Thymus (tissue), 11 donors: ENCODE measurements at regions not wholly inside any gene's neighbourhood (a gene's known extent, or its start where the extent isn't known, plus 50 kb on each side); places are given as distances from the start of the nearest gene placed in this dataset.

Experiments
- DNase-seq, 9 donors: peaks; one replicate each; pipeline ENCODE4 v3.0.0-alpha.2; 2013; ENCODE audit warnings: low spot score in 9 of 9, low read depth in 6 of 9, missing footprints in 1 of 9
- H3K27ac ChIP-seq, 2 donors: one replicate each; pipeline ENCODE4 v1.5.1; 2013; ENCODE audit warnings: control low read depth in 1 of 2, low read depth in 1 of 2, low read length in 1 of 2, mild to moderate bottlenecking in 1 of 2, moderate library complexity in 1 of 2
- H3K27me3 ChIP-seq, 2 donors: one replicate each; pipeline ENCODE4 v1.5.1; 2013; ENCODE audit warnings: low read length in 1 of 2; ENCODE audit not compliant: control insufficient read depth in 2 of 2, insufficient read depth in 1 of 2
- H3K36me3 ChIP-seq, 2 donors: one replicate each; pipeline ENCODE4 v1.5.1; 2013; ENCODE audit warnings: low read length in 1 of 2, mild to moderate bottlenecking in 1 of 2, moderate library complexity in 1 of 2; ENCODE audit not compliant: control insufficient read depth in 2 of 2, insufficient read depth in 2 of 2
- H3K4me1 ChIP-seq, 2 donors: one replicate each; pipeline ENCODE4 v1.5.1; 2013; ENCODE audit warnings: low read length in 2 of 2; ENCODE audit not compliant: control insufficient read depth in 2 of 2, insufficient read depth in 2 of 2
- H3K4me3 ChIP-seq, 2 donors: one replicate each; pipeline ENCODE4 v1.5.1; 2013; ENCODE audit warnings: low read length in 2 of 2, control low read depth in 1 of 2, mild to moderate bottlenecking in 1 of 2
- H3K9me3 ChIP-seq, 2 donors: one replicate each; pipeline ENCODE4 v1.5.1; 2013; ENCODE audit warnings: low read length in 1 of 2, mild to moderate bottlenecking in 1 of 2; ENCODE audit not compliant: control insufficient read depth in 2 of 2, insufficient read depth in 1 of 2
- WGBS: extraction: QIAGEN DNeasy Blood & Tissue Kit; methylation state at CpG from one replicate; pipeline ENCODE4 v1.1.7; 2013; 5-methylcytosine and 5-hydroxymethylcytosine counted together
- donor health status: healthy.

GRCh38 chr9:78468974-78469576, 172.2 kb downstream of the PSAT1 start:
- no peaks in the 10 kb centered on the region for H3K27me3 ChIP-seq
- DNase-seq = no peak
- no peaks in the 10 kb centered on the region for H3K36me3 ChIP-seq

GRCh38 chr9:78470216-78470615, 173.3 kb downstream of the PSAT1 start:
- no peaks in the 10 kb centered on the region for H3K27me3 ChIP-seq

More at GRCh38 chr9:78468974-78469576, 172.2 kb downstream of the PSAT1 start:
- Histone ChIP-seq H3K4me1 (no peaks in the 10 kb centered on the region), H3K4me3 (no peak overlapping the region), H3K9me3 (no peaks in the 10 kb centered on the region), H3K27ac (no peak overlapping the region)
- WGBS = 87% methylated on average over 5 of the region's 5 CpGs

GRCh38 chr9:78470741-78471140, 173.8 kb downstream of the PSAT1 start:
- Histone ChIP-seq H3K9me3 (no peaks in the 10 kb centered on the region), H3K4me1 (no peaks in the 10 kb centered on the region), H3K27ac (no peak overlapping the region), H3K36me3 (no peaks in the 10 kb centered on the region), H3K27me3 (no peaks in the 10 kb centered on the region), H3K4me3 (no peak overlapping the region)
- 49% methylated on average over 5 of the region's 5 CpGs for WGBS
- no peak for DNase-seq

More at GRCh38 chr9:78470216-78470615, 173.3 kb downstream of the PSAT1 start:
- Histone ChIP-seq H3K9me3 (no peaks in the 10 kb centered on the region), H3K27ac (no peak overlapping the region), H3K4me1 (no peaks in the 10 kb centered on the region), H3K4me3 (no peak overlapping the region), H3K36me3 (no peaks in the 10 kb centered on the region)
- DNase-seq = no peak

GRCh38 chr9:78472111-78472510, 175.2 kb downstream of the PSAT1 start:
- Histone ChIP-seq H3K4me3 (no peak overlapping the region), H3K9me3 (no peaks in the 10 kb centered on the region)

GRCh38 chr9:78479441-78479840, 182.5 kb downstream of the PSAT1 start:
- Histone ChIP-seq H3K36me3 (no peaks in the 10 kb centered on the region), H3K9me3 (no peaks in the 10 kb centered on the region), H3K27ac (no peak overlapping the region), H3K4me1 (no peaks in the 10 kb centered on the region), H3K4me3 (no peak overlapping the region), H3K27me3 (no peaks in the 10 kb centered on the region)
- no peak for DNase-seq

More at GRCh38 chr9:78472111-78472510, 175.2 kb downstream of the PSAT1 start:
- Histone ChIP-seq H3K27ac (no peak overlapping the region), H3K27me3 (no peaks in the 10 kb centered on the region), H3K36me3 (no peaks in the 10 kb centered on the region), H3K4me1 (no peaks in the 10 kb centered on the region)
- 95% methylated on average over 3 of the region's 3 CpGs for WGBS
- no peak for DNase-seq

GRCh38 chr9:78486661-78487060, 189.7 kb downstream of the PSAT1 start:
- WGBS = 96% methylated on average over 2 of the region's 2 CpGs
- Histone ChIP-seq H3K9me3 (no peaks in the 10 kb centered on the region), H3K4me1 (no peaks in the 10 kb centered on the region), H3K27me3 (no peaks in the 10 kb centered on the region), H3K27ac (no peak overlapping the region), H3K36me3 (no peaks in the 10 kb centered on the region), H3K4me3 (no peak overlapping the region)
- DNase-seq = no peak

- Histone ChIP-seq H3K4me1 (no peaks in the 10 kb centered on the region), H3K4me3 (no peak overlapping the region), H3K9me3 (no peaks in the 10 kb centered on the region), H3K27ac (no peak overlapping the region), H3K36me3 (no peaks in the 10 kb centered on the region), H3K27me3 (no peaks in the 10 kb centered on the region)
- DNase-seq = no peak
- 84% methylated on average over 4 of the region's 4 CpGs for WGBS
These were observed 193.3 kb downstream of the PSAT1 start for GRCh38 chr9:78490231-78490630.

- DNase-seq = no peak
- Histone ChIP-seq H3K9me3 (no peaks in the 10 kb centered on the region), H3K27me3 (no peaks in the 10 kb centered on the region), H3K27ac (no peak overlapping the region), H3K36me3 (no peaks in the 10 kb centered on the region), H3K4me1 (no peaks in the 10 kb centered on the region), H3K4me3 (no peak overlapping the region)
- 87% methylated on average over 3 of the region's 3 CpGs for WGBS
These were observed 194.5 kb downstream of the PSAT1 start for GRCh38 chr9:78491402-78491801.

GRCh38 chr9:78493166-78493742, 196.3 kb downstream of the PSAT1 start:
- H3K9me3 ChIP-seq = no peaks in the 10 kb centered on the region
- DNase-seq = no peak
- no peaks in the 10 kb centered on the region for H3K4me1 ChIP-seq
- WGBS = 96% methylated on average over 2 of the region's 2 CpGs
- H3K4me3 ChIP-seq = no peak overlapping the region
- H3K27ac ChIP-seq = no peak overlapping the region
- H3K27me3 ChIP-seq = no peaks in the 10 kb centered on the region
- H3K36me3 ChIP-seq = no peaks in the 10 kb centered on the region
